ENCODE measurements at regions not wholly inside any gene's neighbourhood (a gene's known extent, or its start where the extent isn't known, plus 50 kb on each side); places are given as distances from the start of the nearest gene placed in this dataset.

DNA sequence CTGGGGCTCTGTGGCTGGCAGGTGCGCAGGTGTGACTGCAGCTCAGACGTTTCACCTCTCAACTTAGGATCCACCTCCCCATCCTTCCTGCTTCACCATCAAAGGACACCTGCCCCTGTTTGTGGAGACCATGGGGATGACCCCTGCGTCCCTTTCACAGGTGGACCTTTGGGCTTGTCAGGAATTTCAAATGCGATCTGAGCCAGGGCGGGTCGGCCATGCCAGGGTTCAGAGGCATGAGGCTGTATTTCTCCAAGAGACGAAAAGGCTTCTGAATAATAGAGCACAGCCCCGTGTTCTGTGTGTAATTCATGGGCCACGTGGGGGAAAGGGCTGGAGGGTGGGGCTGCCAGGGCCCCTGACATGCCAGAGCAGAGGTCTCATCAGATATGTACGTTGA is 668.0 kb downstream of the BRD1 start:
- POLR2A ChIA-PET, result no interaction called here
- H3K9me3 ChIP-seq (ENCODE audit: control insufficient read depth, insufficient read depth, low read depth, low read length), result no peaks in the 10 kb centered on the region
- H3K36me3 ChIP-seq (ENCODE audit: control insufficient read depth in 2 of 2, insufficient read depth in 1 of 2, low read length in 2 of 2), result no peaks in the 10 kb centered on the region
- no peak overlapping the region for H3K27ac ChIP-seq (ENCODE audit: extremely low read depth, low read depth, low read length)
- no peak for TF ChIP-seq ZNF529 (tag by site-specific recombination; IDR thresholded peaks at IDR 0.05; ENCODE audit: insufficient replicate concordance)
- no peak for TF ChIP-seq ZNF792 (tag by site-specific recombination; IDR thresholded peaks at IDR 0.05)
- no peak for TF ChIP-seq KLF17 (tag by site-specific recombination; IDR thresholded peaks at IDR 0.05)
- no peak for TF ChIP-seq ZBTB8A (tag by site-specific recombination; IDR thresholded peaks at IDR 0.05)
- no peak for TF ChIP-seq SCRT1 (tag by site-specific recombination; IDR thresholded peaks at IDR 0.05; ENCODE audit: borderline replicate concordance)
- no peak for TF ChIP-seq ZNF112 (tag by site-specific recombination; IDR thresholded peaks at IDR 0.05)
- no peak for TF ChIP-seq ZNF416 (tag by site-specific recombination; IDR thresholded peaks at IDR 0.05)
- TF ChIP-seq ZFP3 (tag by site-specific recombination; IDR thresholded peaks at IDR 0.05; ENCODE audit: low read depth), result no peak
- no peak for TF ChIP-seq ZIC2 (tag by site-specific recombination; IDR thresholded peaks at IDR 0.05)
- TF ChIP-seq, protein P1, sequence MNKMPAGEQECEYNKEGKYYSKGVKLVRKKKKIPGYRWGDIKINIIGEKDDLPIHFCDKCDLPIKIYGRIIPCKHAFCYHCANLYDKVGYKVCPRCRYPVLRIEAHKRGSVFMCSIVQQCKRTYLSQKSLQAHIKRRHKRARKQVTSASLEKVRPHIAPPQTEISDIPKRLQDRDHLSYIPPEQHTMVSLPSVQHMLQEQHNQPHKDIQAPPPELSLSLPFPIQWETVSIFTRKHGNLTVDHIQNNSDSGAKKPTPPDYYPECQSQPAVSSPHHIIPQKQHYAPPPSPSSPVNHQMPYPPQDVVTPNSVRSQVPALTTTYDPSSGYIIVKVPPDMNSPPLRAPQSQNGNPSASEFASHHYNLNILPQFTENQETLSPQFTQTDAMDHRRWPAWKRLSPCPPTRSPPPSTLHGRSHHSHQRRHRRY (tag by site-specific recombination; IDR thresholded peaks at IDR 0.05), result no peak
- no peaks in the 10 kb centered on the region for H3K4me1 ChIP-seq (ENCODE audit: control insufficient read depth, insufficient read depth, low read length)
- H3K4me3 ChIP-seq (ENCODE audit: low read depth, low read length), result no peak overlapping the region
- CTCF ChIA-PET, result no interaction called here

DNA sequence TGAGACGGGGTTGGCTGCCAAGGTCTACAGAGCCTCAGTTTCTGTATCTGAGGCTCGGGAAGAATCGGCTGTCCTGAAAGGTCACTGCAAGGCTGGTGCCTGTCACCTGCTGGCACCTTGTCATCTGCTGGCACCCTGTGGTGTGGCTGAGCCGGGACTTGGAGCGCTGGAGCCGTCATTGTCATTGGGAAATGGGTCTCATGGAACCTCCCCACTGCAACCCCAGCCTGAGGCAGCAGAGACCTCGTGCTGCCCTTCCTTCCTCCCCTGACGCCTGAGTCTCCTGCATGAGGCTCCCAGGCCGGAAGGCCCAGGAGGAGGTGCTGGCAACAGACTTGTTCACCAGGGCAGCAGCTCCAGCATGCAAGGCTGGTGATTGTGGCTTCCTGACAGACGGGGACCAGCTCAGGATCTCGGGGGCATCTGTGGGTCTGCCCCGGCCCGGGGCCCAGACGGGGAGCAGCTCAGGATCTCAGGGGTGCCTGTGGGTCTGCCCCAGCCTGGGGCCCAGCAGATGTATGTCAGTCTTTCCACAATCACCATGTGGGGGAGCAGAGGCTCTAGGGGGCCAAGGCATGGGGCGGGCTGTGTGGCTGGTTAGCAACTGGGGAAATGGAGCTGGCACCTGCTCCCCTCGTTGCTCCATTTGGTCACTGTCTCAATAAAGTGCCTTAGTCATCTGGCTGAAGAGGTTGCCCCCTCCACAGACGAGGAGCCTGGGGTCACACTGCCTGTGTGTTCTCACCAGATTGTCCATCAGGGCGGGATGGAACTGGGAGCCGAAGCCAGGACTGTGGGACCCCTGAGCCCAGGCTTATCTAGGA is 668.7 kb downstream of the BRD1 start:
- POLR2A ChIA-PET, result no interaction called here
- no peaks in the 10 kb centered on the region for H3K4me1 ChIP-seq (ENCODE audit: control insufficient read depth, insufficient read depth, low read length)
- CTCF ChIA-PET, result no interaction called here
- no peaks in the 10 kb centered on the region for H3K9me3 ChIP-seq (ENCODE audit: control insufficient read depth, insufficient read depth, low read depth, low read length)
- no peak overlapping the region for H3K27ac ChIP-seq (ENCODE audit: extremely low read depth, low read depth, low read length)
- H3K36me3 ChIP-seq (ENCODE audit: control insufficient read depth in 2 of 2, insufficient read depth in 1 of 2, low read length in 2 of 2), result no peaks in the 10 kb centered on the region
- no peak for TF ChIP-seq ZNF610 (tag by site-specific recombination; IDR thresholded peaks at IDR 0.05; ENCODE audit: borderline replicate concordance)
- TF ChIP-seq ZNF202 (tag by site-specific recombination; IDR thresholded peaks at IDR 0.05; ENCODE audit: borderline replicate concordance), result no peak
- no peak for TF ChIP-seq ZNF488 (tag by site-specific recombination; IDR thresholded peaks at IDR 0.05)
- no peak for TF ChIP-seq MYNN (tag by site-specific recombination; IDR thresholded peaks at IDR 0.05; ENCODE audit: borderline replicate concordance)
- no peak for TF ChIP-seq ZNF791 (tag by site-specific recombination; IDR thresholded peaks at IDR 0.05)
- TF ChIP-seq ZNF24 (tag by site-specific recombination; IDR thresholded peaks at IDR 0.05), result no peak
- no peak for TF ChIP-seq PRDM1 (tag by site-specific recombination; IDR thresholded peaks at IDR 0.05)
- no peak for TF ChIP-seq OVOL3 (tag by site-specific recombination; IDR thresholded peaks at IDR 0.05)
- TF ChIP-seq ZNF311 (tag by site-specific recombination; IDR thresholded peaks at IDR 0.05; ENCODE audit: borderline replicate concordance), result no peak
- no peak for TF ChIP-seq SALL2 (tag by site-specific recombination; IDR thresholded peaks at IDR 0.05; ENCODE audit: borderline replicate concordance)
- TF ChIP-seq GLI2 (tag by site-specific recombination; IDR thresholded peaks at IDR 0.05; ENCODE audit: borderline replicate concordance, low read depth), result no peak
- no peak for TF ChIP-seq HOXC10 (CRISPR knock-in tag; IDR thresholded peaks at IDR 0.05)
- no peak for TF ChIP-seq BCL11A (tag by site-specific recombination; IDR thresholded peaks at IDR 0.05; ENCODE audit: low read depth)
- no peak for TF ChIP-seq ZNF302 (tag by site-specific recombination; IDR thresholded peaks at IDR 0.05; ENCODE audit: low read depth)
- TF ChIP-seq TCF7L2 (IDR thresholded peaks at IDR 0.05; ENCODE audit: borderline replicate concordance, low read depth, low read length), result no peak
- TF ChIP-seq ZNF2 (tag by site-specific recombination; IDR thresholded peaks at IDR 0.05), result no peak
- no peak for TF ChIP-seq ZSCAN23 (tag by site-specific recombination; IDR thresholded peaks at IDR 0.05)
- TF ChIP-seq ZNF175 (tag by site-specific recombination; IDR thresholded peaks at IDR 0.05), result no peak
- no peak for TF ChIP-seq ZNF521 (tag by site-specific recombination; IDR thresholded peaks at IDR 0.05)
- no peak for TF ChIP-seq ZSCAN30 (tag by site-specific recombination; IDR thresholded peaks at IDR 0.05)
- no peak overlapping the region for H3K4me3 ChIP-seq (ENCODE audit: low read depth, low read length)
